WTC11 (cell line): ENCODE measurements at regions not wholly inside any gene's neighbourhood (a gene's known extent, or its start where the extent isn't known, plus 50 kb on each side); places are given as distances from the start of the nearest gene placed in this dataset.

Source experiments
- ATAC-seq: fragments of 200-7000 bp; cut with Tn5 transposase; 2 replicates; pipeline ENCODE4 v1.10.0; 2021; ENCODE audit warnings: mild to moderate bottlenecking, moderate library complexity
- CTCF ChIA-PET: fragments of 300-600 bp; sonication (Branson Sonifier 250); formaldehyde crosslinking; loops from one replicate; lab custom pipeline; 2021; ENCODE audit warnings: antibody characterized with exemption; lab: Charles Lee
- POLR2A ChIA-PET: fragments of 350-600 bp; sonication (Branson Sonifier 250); formaldehyde crosslinking; loops from one replicate; lab custom pipeline; 2021; ENCODE audit warnings: antibody characterized with exemption; lab: Charles Lee
- DNase-seq: peaks from one replicate; pipeline ENCODE4 v3.0.0; 2021; ENCODE audit warnings: low spot score
- H3K27ac Mint-ChIP-seq: 2 replicates; pipeline ENCODE4 v1.8.0; 2021; ENCODE audit warnings: mixed read lengths
- H3K27me3 Mint-ChIP-seq: 2 replicates; pipeline ENCODE4 v1.8.0; 2021; ENCODE audit warnings: low read depth, mild to moderate bottlenecking, moderate library complexity, mixed read lengths
- H3K36me3 Mint-ChIP-seq: 2 replicates; pipeline ENCODE4 v1.8.0; 2021; ENCODE audit warnings: mixed read lengths
- H3K4me1 Mint-ChIP-seq: 2 replicates; pipeline ENCODE4 v1.8.0; 2022; ENCODE audit warnings: mixed read lengths
- H3K4me3 Mint-ChIP-seq: 2 replicates; pipeline ENCODE4 v1.8.0; 2021; ENCODE audit warnings: mild to moderate bottlenecking, moderate library complexity, mixed read lengths
- H3K9me3 Mint-ChIP-seq: 2 replicates; pipeline ENCODE4 v1.8.0; 2021; ENCODE audit warnings: mixed read lengths
- FOXK1 ChIP-seq: sonication (generic); formaldehyde crosslinking; IDR thresholded peaks from 2 replicates; pipeline ENCODE4 v1.8.0; 2022; ENCODE audit warnings: mild to moderate bottlenecking, moderate library complexity, missing genetic modification reagents
- IRF2 ChIP-seq: sonication (generic); formaldehyde crosslinking; IDR thresholded peaks from 2 replicates; pipeline ENCODE4 v1.8.0; 2022; ENCODE audit warnings: low read depth, missing genetic modification reagents, borderline replicate concordance
- JUN ChIP-seq: sonication (generic); formaldehyde crosslinking; IDR thresholded peaks from 2 replicates; pipeline ENCODE4 v1.8.0; 2023; ENCODE audit warnings: mild to moderate bottlenecking, missing genetic modification reagents
- RELA ChIP-seq: sonication (generic); formaldehyde crosslinking; IDR thresholded peaks from 2 replicates; pipeline ENCODE4 v1.8.1; 2022; ENCODE audit warnings: missing genetic modification reagents, mild to moderate bottlenecking, borderline replicate concordance
- SMAD3 ChIP-seq: sonication (generic); formaldehyde crosslinking; IDR thresholded peaks from 2 replicates; pipeline ENCODE4 v1.8.0; 2022; ENCODE audit warnings: missing genetic modification reagents, mild to moderate bottlenecking, borderline replicate concordance
- SMAD4 ChIP-seq: sonication (generic); formaldehyde crosslinking; IDR thresholded peaks from 2 replicates; pipeline ENCODE4 v1.8.0; 2022; ENCODE audit warnings: mild to moderate bottlenecking, missing genetic modification reagents
- SP1 ChIP-seq: sonication (generic); formaldehyde crosslinking; conservative IDR thresholded peaks from 2 replicates; pipeline ENCODE4 v1.8.1; 2022; ENCODE audit warnings: missing genetic modification reagents
- TCF7 ChIP-seq: sonication (generic); formaldehyde crosslinking; IDR thresholded peaks from 2 replicates; pipeline ENCODE4 v1.8.0; 2022; ENCODE audit warnings: mild to moderate bottlenecking, low read depth, missing genetic modification reagents, moderate library complexity
- TEAD4 ChIP-seq: sonication (generic); formaldehyde crosslinking; IDR thresholded peaks from 2 replicates; pipeline ENCODE4 v1.8.0; 2022; ENCODE audit warnings: mild to moderate bottlenecking, missing genetic modification reagents
- ZBTB21 ChIP-seq: sonication (generic); formaldehyde crosslinking; IDR thresholded peaks from 2 replicates; pipeline ENCODE4 v1.8.1; 2023; ENCODE audit warnings: mild to moderate bottlenecking, missing genetic modification reagents, borderline replicate concordance
- ZNF263 ChIP-seq: sonication (generic); formaldehyde crosslinking; IDR thresholded peaks from 2 replicates; pipeline ENCODE4 v1.8.1; 2022; ENCODE audit warnings: low read depth, mild to moderate bottlenecking, moderate library complexity, missing genetic modification reagents
- ZNF396 ChIP-seq: fragments of 250-450 bp; sonication (Bioruptor Pico); IDR thresholded peaks from 2 replicates; pipeline ENCODE4 v1.8.0; 2021; ENCODE audit warnings: mild to moderate bottlenecking, moderate library complexity, borderline replicate concordance
- ZNF423 ChIP-seq: fragments of 250-450 bp; sonication (Bioruptor Pico); IDR thresholded peaks from 2 replicates; pipeline ENCODE4 v2.1.2; 2022; ENCODE audit warnings: mild to moderate bottlenecking, moderate library complexity
- TF ChIP-seq, protein P1 (sequence below): sonication (generic); formaldehyde crosslinking; IDR thresholded peaks from 2 replicates; pipeline ENCODE4 v1.8.1; 2022; ENCODE audit warnings: mild to moderate bottlenecking, missing genetic modification reagents, moderate library complexity, borderline replicate concordance
- TF ChIP-seq, protein P2 (sequence below): sonication (generic); formaldehyde crosslinking; IDR thresholded peaks from 2 replicates; pipeline ENCODE4 v1.8.1; 2022; ENCODE audit warnings: low read depth, mild to moderate bottlenecking, moderate library complexity, missing genetic modification reagents, borderline replicate concordance
- TF ChIP-seq, protein P3 (sequence below): fragments of 250-450 bp; sonication (Bioruptor Pico); IDR thresholded peaks from 2 replicates; pipeline ENCODE4 v1.9.0; 2021; ENCODE audit warnings: mild to moderate bottlenecking
- TF ChIP-seq, protein P4 (sequence below): sonication (generic); formaldehyde crosslinking; IDR thresholded peaks from 2 replicates; pipeline ENCODE4 v1.8.1; 2023; ENCODE audit warnings: mild to moderate bottlenecking, missing genetic modification reagents, borderline replicate concordance
- TF ChIP-seq, protein P5 (sequence below): fragments of 250-450 bp; sonication (Bioruptor Pico); IDR thresholded peaks from 2 replicates; pipeline ENCODE4 v1.9.0; 2021; ENCODE audit warnings: mild to moderate bottlenecking, borderline replicate concordance
- TF ChIP-seq, protein P6 (sequence below): sonication (generic); formaldehyde crosslinking; IDR thresholded peaks from 2 replicates; pipeline ENCODE4 v1.8.0; 2022; ENCODE audit warnings: missing genetic modification reagents

DNA sequence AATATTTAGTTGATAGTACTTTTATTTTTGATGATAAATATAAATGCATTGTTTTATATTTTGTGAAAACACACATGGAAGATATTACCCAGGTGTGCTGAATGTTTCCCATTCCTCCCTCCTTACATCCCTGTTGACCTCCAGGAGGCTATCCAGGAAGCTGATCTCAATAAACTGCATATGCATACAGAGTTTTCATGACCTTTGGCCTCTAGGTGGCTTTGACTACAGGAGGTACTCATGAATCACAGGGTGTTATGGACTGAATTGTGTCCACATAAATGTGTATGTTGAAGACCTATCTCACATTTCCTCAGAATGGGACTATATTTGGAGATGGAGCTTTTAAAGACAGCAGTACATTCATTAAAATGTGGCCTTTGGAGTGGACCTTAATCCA is 914.9 kb upstream of the NCAM2 start (continued):
- TF ChIP-seq SP1 (CRISPR knock-in tag) (no peak), FOXK1 (CRISPR knock-in tag) (no peak), SMAD4 (CRISPR knock-in tag) (no peak), ZNF423 (CRISPR knock-in tag) (no peak), JUN (CRISPR knock-in tag) (no peak), SMAD3 (CRISPR knock-in tag) (no peak), RELA (CRISPR knock-in tag) (no peak), TEAD4 (no peak)
- TF ChIP-seq, protein P1, sequence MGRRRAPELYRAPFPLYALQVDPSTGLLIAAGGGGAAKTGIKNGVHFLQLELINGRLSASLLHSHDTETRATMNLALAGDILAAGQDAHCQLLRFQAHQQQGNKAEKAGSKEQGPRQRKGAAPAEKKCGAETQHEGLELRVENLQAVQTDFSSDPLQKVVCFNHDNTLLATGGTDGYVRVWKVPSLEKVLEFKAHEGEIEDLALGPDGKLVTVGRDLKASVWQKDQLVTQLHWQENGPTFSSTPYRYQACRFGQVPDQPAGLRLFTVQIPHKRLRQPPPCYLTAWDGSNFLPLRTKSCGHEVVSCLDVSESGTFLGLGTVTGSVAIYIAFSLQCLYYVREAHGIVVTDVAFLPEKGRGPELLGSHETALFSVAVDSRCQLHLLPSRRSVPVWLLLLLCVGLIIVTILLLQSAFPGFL, result no peak
- TF ChIP-seq, protein P2, sequence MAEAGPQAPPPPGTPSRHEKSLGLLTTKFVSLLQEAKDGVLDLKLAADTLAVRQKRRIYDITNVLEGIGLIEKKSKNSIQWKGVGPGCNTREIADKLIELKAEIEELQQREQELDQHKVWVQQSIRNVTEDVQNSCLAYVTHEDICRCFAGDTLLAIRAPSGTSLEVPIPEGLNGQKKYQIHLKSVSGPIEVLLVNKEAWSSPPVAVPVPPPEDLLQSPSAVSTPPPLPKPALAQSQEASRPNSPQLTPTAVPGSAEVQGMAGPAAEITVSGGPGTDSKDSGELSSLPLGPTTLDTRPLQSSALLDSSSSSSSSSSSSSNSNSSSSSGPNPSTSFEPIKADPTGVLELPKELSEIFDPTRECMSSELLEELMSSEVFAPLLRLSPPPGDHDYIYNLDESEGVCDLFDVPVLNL (CRISPR knock-in tag), result no peak

DNA sequence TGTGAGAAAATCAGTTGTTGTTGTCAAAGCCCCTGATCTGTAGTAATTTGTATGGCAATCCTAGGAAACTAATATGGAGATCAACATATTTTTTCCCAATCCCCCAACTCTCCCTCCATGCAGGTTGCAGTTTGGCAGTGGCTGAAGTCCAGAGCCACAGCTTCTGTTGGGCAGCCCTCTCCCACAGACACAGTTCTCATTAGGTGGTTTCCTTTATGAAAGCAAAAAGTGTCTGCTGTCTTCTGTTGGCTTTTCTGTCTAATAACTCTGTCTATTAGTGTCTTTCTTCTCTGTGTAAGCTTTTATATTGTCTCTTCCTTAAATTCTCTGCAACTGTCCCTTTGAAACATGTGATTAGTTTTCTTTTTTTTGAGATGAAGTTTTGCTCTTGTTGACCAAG is 914.3 kb upstream of the NCAM2 start:
- Mint-ChIP-seq H3K27me3 (no peaks in the 10 kb centered on the region), H3K27ac (no peak overlapping the region)
- no peak for ATAC-seq
- TF ChIP-seq ZBTB21 (CRISPR knock-in tag) (no peak), IRF2 (CRISPR knock-in tag) (no peak), ZNF263 (no peak), TCF7 (CRISPR knock-in tag) (no peak), ZNF396 (CRISPR knock-in tag) (no peak)
- TF ChIP-seq, protein P3, sequence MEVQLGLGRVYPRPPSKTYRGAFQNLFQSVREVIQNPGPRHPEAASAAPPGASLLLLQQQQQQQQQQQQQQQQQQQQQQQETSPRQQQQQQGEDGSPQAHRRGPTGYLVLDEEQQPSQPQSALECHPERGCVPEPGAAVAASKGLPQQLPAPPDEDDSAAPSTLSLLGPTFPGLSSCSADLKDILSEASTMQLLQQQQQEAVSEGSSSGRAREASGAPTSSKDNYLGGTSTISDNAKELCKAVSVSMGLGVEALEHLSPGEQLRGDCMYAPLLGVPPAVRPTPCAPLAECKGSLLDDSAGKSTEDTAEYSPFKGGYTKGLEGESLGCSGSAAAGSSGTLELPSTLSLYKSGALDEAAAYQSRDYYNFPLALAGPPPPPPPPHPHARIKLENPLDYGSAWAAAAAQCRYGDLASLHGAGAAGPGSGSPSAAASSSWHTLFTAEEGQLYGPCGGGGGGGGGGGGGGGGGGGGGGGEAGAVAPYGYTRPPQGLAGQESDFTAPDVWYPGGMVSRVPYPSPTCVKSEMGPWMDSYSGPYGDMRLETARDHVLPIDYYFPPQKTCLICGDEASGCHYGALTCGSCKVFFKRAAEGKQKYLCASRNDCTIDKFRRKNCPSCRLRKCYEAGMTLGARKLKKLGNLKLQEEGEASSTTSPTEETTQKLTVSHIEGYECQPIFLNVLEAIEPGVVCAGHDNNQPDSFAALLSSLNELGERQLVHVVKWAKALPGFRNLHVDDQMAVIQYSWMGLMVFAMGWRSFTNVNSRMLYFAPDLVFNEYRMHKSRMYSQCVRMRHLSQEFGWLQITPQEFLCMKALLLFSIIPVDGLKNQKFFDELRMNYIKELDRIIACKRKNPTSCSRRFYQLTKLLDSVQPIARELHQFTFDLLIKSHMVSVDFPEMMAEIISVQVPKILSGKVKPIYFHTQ (CRISPR knock-in tag), result no peak
- TF ChIP-seq, protein P4, sequence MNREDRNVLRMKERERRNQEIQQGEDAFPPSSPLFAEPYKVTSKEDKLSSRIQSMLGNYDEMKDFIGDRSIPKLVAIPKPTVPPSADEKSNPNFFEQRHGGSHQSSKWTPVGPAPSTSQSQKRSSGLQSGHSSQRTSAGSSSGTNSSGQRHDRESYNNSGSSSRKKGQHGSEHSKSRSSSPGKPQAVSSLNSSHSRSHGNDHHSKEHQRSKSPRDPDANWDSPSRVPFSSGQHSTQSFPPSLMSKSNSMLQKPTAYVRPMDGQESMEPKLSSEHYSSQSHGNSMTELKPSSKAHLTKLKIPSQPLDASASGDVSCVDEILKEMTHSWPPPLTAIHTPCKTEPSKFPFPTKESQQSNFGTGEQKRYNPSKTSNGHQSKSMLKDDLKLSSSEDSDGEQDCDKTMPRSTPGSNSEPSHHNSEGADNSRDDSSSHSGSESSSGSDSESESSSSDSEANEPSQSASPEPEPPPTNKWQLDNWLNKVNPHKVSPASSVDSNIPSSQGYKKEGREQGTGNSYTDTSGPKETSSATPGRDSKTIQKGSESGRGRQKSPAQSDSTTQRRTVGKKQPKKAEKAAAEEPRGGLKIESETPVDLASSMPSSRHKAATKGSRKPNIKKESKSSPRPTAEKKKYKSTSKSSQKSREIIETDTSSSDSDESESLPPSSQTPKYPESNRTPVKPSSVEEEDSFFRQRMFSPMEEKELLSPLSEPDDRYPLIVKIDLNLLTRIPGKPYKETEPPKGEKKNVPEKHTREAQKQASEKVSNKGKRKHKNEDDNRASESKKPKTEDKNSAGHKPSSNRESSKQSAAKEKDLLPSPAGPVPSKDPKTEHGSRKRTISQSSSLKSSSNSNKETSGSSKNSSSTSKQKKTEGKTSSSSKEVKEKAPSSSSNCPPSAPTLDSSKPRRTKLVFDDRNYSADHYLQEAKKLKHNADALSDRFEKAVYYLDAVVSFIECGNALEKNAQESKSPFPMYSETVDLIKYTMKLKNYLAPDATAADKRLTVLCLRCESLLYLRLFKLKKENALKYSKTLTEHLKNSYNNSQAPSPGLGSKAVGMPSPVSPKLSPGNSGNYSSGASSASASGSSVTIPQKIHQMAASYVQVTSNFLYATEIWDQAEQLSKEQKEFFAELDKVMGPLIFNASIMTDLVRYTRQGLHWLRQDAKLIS, result no peak
- TF ChIP-seq, protein P5, sequence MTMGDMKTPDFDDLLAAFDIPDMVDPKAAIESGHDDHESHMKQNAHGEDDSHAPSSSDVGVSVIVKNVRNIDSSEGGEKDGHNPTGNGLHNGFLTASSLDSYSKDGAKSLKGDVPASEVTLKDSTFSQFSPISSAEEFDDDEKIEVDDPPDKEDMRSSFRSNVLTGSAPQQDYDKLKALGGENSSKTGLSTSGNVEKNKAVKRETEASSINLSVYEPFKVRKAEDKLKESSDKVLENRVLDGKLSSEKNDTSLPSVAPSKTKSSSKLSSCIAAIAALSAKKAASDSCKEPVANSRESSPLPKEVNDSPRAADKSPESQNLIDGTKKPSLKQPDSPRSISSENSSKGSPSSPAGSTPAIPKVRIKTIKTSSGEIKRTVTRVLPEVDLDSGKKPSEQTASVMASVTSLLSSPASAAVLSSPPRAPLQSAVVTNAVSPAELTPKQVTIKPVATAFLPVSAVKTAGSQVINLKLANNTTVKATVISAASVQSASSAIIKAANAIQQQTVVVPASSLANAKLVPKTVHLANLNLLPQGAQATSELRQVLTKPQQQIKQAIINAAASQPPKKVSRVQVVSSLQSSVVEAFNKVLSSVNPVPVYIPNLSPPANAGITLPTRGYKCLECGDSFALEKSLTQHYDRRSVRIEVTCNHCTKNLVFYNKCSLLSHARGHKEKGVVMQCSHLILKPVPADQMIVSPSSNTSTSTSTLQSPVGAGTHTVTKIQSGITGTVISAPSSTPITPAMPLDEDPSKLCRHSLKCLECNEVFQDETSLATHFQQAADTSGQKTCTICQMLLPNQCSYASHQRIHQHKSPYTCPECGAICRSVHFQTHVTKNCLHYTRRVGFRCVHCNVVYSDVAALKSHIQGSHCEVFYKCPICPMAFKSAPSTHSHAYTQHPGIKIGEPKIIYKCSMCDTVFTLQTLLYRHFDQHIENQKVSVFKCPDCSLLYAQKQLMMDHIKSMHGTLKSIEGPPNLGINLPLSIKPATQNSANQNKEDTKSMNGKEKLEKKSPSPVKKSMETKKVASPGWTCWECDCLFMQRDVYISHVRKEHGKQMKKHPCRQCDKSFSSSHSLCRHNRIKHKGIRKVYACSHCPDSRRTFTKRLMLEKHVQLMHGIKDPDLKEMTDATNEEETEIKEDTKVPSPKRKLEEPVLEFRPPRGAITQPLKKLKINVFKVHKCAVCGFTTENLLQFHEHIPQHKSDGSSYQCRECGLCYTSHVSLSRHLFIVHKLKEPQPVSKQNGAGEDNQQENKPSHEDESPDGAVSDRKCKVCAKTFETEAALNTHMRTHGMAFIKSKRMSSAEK (CRISPR knock-in tag), result no peak
- TF ChIP-seq, protein P6, sequence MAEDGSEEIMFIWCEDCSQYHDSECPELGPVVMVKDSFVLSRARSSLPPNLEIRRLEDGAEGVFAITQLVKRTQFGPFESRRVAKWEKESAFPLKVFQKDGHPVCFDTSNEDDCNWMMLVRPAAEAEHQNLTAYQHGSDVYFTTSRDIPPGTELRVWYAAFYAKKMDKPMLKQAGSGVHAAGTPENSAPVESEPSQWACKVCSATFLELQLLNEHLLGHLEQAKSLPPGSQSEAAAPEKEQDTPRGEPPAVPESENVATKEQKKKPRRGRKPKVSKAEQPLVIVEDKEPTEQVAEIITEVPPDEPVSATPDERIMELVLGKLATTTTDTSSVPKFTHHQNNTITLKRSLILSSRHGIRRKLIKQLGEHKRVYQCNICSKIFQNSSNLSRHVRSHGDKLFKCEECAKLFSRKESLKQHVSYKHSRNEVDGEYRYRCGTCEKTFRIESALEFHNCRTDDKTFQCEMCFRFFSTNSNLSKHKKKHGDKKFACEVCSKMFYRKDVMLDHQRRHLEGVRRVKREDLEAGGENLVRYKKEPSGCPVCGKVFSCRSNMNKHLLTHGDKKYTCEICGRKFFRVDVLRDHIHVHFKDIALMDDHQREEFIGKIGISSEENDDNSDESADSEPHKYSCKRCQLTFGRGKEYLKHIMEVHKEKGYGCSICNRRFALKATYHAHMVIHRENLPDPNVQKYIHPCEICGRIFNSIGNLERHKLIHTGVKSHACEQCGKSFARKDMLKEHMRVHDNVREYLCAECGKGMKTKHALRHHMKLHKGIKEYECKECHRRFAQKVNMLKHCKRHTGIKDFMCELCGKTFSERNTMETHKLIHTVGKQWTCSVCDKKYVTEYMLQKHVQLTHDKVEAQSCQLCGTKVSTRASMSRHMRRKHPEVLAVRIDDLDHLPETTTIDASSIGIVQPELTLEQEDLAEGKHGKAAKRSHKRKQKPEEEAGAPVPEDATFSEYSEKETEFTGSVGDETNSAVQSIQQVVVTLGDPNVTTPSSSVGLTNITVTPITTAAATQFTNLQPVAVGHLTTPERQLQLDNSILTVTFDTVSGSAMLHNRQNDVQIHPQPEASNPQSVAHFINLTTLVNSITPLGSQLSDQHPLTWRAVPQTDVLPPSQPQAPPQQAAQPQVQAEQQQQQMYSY (CRISPR knock-in tag), result no peak

More for the DNA sequence above, 914.3 kb upstream of the NCAM2 start:
- no peak overlapping the region for H3K4me3 Mint-ChIP-seq
- no peak for DNase-seq
- no peaks in the 10 kb centered on the region for H3K4me1 Mint-ChIP-seq
- ChIA-PET POLR2A (no interaction called here), CTCF (no interaction called here)
- H3K9me3 Mint-ChIP-seq, result peaks cover 9% of the 10 kb centered on the region
- H3K36me3 Mint-ChIP-seq, result no peaks in the 10 kb centered on the region; the same call in 1 of the 2 replicates
